ENCODE measurements at regions not wholly inside any gene's neighbourhood (a gene's known extent, or its start where the extent isn't known, plus 50 kb on each side); places are given as distances from the start of the nearest gene placed in this dataset.

DNA sequence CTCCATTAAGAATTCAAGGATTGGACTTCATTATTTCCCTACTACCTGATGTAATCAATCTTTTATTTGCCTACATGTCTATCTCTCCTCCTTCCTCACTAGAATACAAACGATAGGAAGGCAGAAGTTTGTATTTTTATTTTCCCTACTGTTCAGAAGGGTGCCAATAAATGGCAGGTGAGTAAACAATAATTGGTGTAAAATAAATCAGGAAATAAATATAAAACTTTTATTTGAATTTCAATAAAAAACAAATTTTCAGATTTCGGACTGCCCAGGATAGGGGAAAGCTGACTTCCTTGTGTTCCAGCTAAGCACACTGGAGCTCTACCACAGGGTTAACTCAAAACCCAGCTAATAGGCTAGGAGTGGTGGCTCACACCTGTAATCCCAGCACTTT is 636.3 kb upstream of the BCHE start:
- DNase-seq = no peak
- H3K9me3 ChIP-seq (ENCODE audit: low read length) = no peaks in the 10 kb centered on the region
- no peaks in the 10 kb centered on the region for H3K27me3 Mint-ChIP-seq
- ChIA-PET CTCF (no interaction called here), POLR2A (no interaction called here)
- no peak overlapping the region for H3K27ac Mint-ChIP-seq
- H3K4me1 ChIP-seq (ENCODE audit: insufficient read depth, low read length) = no peaks in the 10 kb centered on the region
- peaks cover 0 to 6% (median 3%) of the 10 kb centered on the region in 5 donors for H3K9me3 Mint-ChIP-seq
- no peaks in the 10 kb centered on the region for H3K27me3 ChIP-seq (ENCODE audit: insufficient read depth, low read length, poor library complexity, severe bottlenecking)
- H3K4me1 Mint-ChIP-seq = no peaks in the 10 kb centered on the region
- H3K36me3 Mint-ChIP-seq = no peaks in the 10 kb centered on the region
- H3K4me3 Mint-ChIP-seq = no peak overlapping the region
- H3K27ac ChIP-seq (ENCODE audit: low read depth, low read length) = no peak overlapping the region
- no peaks in the 10 kb centered on the region for H3K36me3 ChIP-seq (ENCODE audit: insufficient read depth, low read length)
- no peak overlapping the region for H3K4me3 ChIP-seq (ENCODE audit: low read length)

DNA sequence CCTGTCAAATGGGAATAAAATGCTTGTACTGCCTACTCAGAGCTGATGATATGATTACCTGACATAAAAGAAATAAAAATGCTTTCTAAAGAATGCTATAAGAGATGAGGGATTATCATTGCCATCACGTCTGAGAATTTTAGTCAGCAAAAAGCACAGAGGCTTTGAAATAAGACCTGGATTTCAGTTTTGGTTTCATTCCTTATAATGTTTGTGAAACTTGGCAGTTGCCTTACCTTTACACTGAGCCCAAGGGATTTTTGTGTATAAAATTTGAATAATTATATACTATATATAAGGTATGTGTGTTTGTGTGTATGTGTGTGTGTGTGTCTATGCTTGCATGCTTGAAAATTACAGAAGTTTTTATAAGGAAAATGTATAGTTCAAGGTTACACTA is 634.8 kb upstream of the BCHE start:
- Histone ChIP-seq H3K4me1 (ENCODE audit: insufficient read depth, low read length) (no peaks in the 10 kb centered on the region), H3K36me3 (ENCODE audit: insufficient read depth, low read length) (no peaks in the 10 kb centered on the region), H3K4me3 (ENCODE audit: low read length) (no peak overlapping the region), H3K27ac (ENCODE audit: low read depth, low read length) (no peak overlapping the region), H3K9me3 (ENCODE audit: low read length) (no peaks in the 10 kb centered on the region), H3K27me3 (ENCODE audit: insufficient read depth, low read length, poor library complexity, severe bottlenecking) (no peaks in the 10 kb centered on the region)
- ChIA-PET CTCF (no interaction called here), POLR2A (no interaction called here)
- H3K4me1 Mint-ChIP-seq = no peaks in the 10 kb centered on the region
- no peak for DNase-seq
- peaks cover 0 to 6% (median 0%) of the 10 kb centered on the region in 5 donors for H3K9me3 Mint-ChIP-seq
- no peak overlapping the region for H3K4me3 Mint-ChIP-seq
- H3K27ac Mint-ChIP-seq = no peak overlapping the region
- H3K27me3 Mint-ChIP-seq = no peaks in the 10 kb centered on the region
- H3K36me3 Mint-ChIP-seq = no peaks in the 10 kb centered on the region

DNA sequence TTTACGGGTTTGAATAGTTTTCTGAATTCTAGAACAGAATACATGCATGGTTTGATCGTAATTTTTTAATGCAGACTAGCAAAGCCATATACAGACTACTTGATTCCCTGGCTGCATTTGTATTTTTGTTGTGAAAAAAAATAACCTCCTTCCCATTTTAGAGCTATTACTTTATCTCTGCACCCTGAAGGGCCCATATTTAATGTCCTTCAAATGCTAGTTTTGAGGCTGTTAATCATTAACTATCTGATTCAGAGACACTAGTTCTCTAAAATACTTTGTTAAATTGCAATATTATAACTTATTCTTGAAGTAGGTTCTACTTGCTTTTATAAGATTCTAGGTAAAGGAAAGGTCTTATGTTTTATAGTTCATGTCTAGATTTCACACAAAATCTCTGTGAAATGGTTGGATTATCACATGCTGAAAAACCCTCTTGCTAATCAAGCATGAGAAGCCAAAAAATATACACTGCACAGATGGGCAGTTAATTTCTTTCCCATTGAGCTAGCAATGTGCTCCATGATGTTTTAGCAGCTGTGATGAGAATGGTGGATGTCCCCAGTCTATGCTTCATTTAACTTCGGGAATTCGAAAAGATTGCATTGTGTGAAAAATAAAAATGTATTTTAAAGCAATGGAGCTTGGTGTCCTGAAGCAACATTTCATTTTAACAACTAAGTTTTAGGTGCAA is 634.0 kb upstream of the BCHE start:
- Histone ChIP-seq H3K27me3 (ENCODE audit: insufficient read depth, low read length, poor library complexity, severe bottlenecking) (no peaks in the 10 kb centered on the region), H3K27ac (ENCODE audit: low read depth, low read length) (no peak overlapping the region), H3K36me3 (ENCODE audit: insufficient read depth, low read length) (no peaks in the 10 kb centered on the region), H3K4me1 (ENCODE audit: insufficient read depth, low read length) (no peaks in the 10 kb centered on the region), H3K9me3 (ENCODE audit: low read length) (no peaks in the 10 kb centered on the region), H3K4me3 (ENCODE audit: low read length) (no peak overlapping the region)
- H3K4me1 Mint-ChIP-seq = no peaks in the 10 kb centered on the region
- no peak overlapping the region for H3K4me3 Mint-ChIP-seq
- CTCF ChIA-PET = no interaction called here
- H3K36me3 Mint-ChIP-seq = no peaks in the 10 kb centered on the region
- no peak overlapping the region for H3K27ac Mint-ChIP-seq
- DNase-seq = no peak
- H3K9me3 Mint-ChIP-seq = peaks cover 0 to 6% (median 0%) of the 10 kb centered on the region in 5 donors
- H3K27me3 Mint-ChIP-seq = no peaks in the 10 kb centered on the region
- POLR2A ChIA-PET = no interaction called here

DNA sequence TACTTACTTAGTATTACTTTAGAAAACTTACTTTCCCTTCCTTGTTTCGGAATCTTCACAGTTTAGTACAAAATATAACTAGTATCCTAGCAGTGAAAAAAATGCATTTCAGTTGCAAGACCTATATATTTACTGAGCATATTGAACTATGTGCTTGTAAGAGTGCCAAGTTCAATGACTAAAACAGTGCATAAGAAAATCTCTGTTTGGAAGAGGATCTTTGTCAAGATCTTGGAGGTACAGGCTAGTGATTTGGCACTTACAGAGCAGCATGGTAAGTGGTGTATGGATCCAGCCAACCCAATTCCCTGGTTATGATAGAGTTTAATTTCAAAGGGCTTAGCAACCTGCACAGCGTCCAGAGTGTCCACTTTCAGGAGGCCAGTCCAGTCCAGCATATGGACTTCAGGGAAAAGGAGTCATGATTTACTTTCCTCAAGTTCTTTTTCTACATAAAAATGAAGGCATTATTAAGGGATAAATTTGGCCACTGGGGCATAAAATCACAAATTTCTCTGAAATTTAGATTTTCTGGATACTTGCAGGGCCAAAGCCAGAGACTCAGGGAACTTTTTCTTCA is 625.8 kb upstream of the BCHE start:
- H3K27ac ChIP-seq (ENCODE audit: low read depth, low read length) = no peak overlapping the region
- H3K36me3 ChIP-seq (ENCODE audit: insufficient read depth, low read length) = no peaks in the 10 kb centered on the region
- DNase-seq = no peak
- POLR2A ChIA-PET = no interaction called here
- H3K27me3 ChIP-seq (ENCODE audit: insufficient read depth, low read length, poor library complexity, severe bottlenecking) = no peaks in the 10 kb centered on the region
- no peaks in the 10 kb centered on the region for H3K4me1 ChIP-seq (ENCODE audit: insufficient read depth, low read length)
- no peaks in the 10 kb centered on the region for H3K4me1 Mint-ChIP-seq
- no peak overlapping the region for H3K4me3 ChIP-seq (ENCODE audit: low read length)
- H3K27me3 Mint-ChIP-seq = no peaks in the 10 kb centered on the region
- CTCF ChIA-PET = no interaction called here
- no peak overlapping the region for H3K27ac Mint-ChIP-seq
- no peaks in the 10 kb centered on the region for H3K9me3 ChIP-seq (ENCODE audit: low read length)
- H3K36me3 Mint-ChIP-seq = no peaks in the 10 kb centered on the region
- H3K9me3 Mint-ChIP-seq = peaks cover 2 to 22% (median 4%) of the 10 kb centered on the region in 5 donors
- no peak overlapping the region for H3K4me3 Mint-ChIP-seq

DNA sequence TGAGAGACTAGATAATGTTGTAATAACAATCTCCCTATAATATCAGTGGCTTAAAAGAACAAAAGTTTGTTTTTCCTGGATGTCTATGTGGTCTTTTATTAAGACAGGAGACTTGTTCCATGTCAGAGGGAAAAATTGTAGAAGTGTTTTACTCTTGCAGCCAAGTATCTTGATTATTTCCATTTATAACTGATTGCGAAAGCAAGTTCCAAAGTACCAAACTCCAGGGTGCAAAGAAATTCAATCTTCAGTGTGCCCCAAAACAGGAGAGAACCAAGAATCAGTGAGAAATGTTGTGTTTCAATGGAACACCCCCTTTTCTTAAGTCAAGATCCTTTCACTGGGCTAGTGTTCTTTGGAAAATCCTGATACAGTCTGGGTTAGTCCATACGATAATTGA is 624.4 kb upstream of the BCHE start:
- Mint-ChIP-seq H3K9me3 (peaks cover 2 to 31% (median 7%) of the 10 kb centered on the region in 5 donors), H3K27me3 (no peaks in the 10 kb centered on the region), H3K4me3 (no peak overlapping the region), H3K4me1 (no peaks in the 10 kb centered on the region), H3K27ac (no peak overlapping the region), H3K36me3 (no peaks in the 10 kb centered on the region)
- Histone ChIP-seq H3K9me3 (ENCODE audit: low read length) (no peaks in the 10 kb centered on the region), H3K4me1 (ENCODE audit: insufficient read depth, low read length) (no peaks in the 10 kb centered on the region), H3K27me3 (ENCODE audit: insufficient read depth, low read length, poor library complexity, severe bottlenecking) (no peaks in the 10 kb centered on the region), H3K36me3 (ENCODE audit: insufficient read depth, low read length) (no peaks in the 10 kb centered on the region), H3K4me3 (ENCODE audit: low read length) (no peak overlapping the region), H3K27ac (ENCODE audit: low read depth, low read length) (no peak overlapping the region)
- ChIA-PET CTCF (no interaction called here), POLR2A (no interaction called here)
- no peak for DNase-seq

DNA sequence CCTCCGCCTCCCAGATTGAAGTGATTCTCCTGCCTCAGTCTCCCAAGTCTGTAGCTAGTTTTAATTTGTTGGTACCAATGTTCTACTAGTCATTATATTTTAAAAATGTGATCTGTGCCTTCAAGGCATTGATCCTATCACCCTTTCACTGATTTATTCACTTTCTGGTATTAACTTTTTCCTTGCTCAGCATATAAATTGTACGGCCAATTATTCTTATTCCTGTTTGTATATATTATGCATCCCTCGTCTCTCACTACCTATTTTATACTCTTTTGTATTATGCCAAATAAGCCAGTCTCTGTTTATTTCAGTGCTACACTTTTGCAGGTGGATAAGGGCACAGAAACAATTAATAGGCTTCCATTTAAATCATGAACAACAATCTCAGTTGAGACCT is 620.2 kb upstream of the BCHE start:
- no peaks in the 10 kb centered on the region for H3K4me1 ChIP-seq (ENCODE audit: insufficient read depth, low read length)
- Mint-ChIP-seq H3K27me3 (no peaks in the 10 kb centered on the region), H3K4me1 (no peaks in the 10 kb centered on the region), H3K27ac (no peak overlapping the region), H3K36me3 (no peaks in the 10 kb centered on the region), H3K9me3 (peaks cover 6 to 35% (median 10%) of the 10 kb centered on the region in 5 donors), H3K4me3 (no peak overlapping the region)
- ChIA-PET CTCF (no interaction called here), POLR2A (no interaction called here)
- H3K27ac ChIP-seq (ENCODE audit: low read depth, low read length) = no peak overlapping the region
- H3K27me3 ChIP-seq (ENCODE audit: insufficient read depth, low read length, poor library complexity, severe bottlenecking) = no peaks in the 10 kb centered on the region
- H3K36me3 ChIP-seq (ENCODE audit: insufficient read depth, low read length) = no peaks in the 10 kb centered on the region
- no peak overlapping the region for H3K4me3 ChIP-seq (ENCODE audit: low read length)
- no peak for DNase-seq
- H3K9me3 ChIP-seq (ENCODE audit: low read length) = no peaks in the 10 kb centered on the region

DNA sequence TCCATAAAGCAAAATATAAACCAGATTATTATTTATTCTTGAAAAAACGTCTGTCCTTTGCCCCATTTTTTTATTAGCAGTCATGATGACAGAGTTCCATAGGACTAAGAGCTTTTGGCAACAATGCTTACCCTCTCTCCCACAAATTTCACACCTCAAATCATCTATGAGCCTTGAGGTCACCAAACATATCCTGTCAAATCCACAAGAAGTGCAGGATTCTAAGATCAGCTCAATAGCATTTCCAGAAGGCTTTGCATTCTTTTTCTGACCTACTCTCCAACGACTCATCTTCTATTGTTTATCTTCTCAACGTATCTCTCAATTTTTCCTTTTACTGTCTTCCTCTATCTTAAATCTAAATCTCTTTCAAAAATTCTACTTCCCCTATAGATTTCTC is 619.1 kb upstream of the BCHE start:
- Mint-ChIP-seq H3K27me3 (no peaks in the 10 kb centered on the region), H3K4me1 (no peaks in the 10 kb centered on the region), H3K27ac (no peak overlapping the region), H3K4me3 (no peak overlapping the region), H3K36me3 (no peaks in the 10 kb centered on the region), H3K9me3 (peaks cover 6 to 32% (median 10%) of the 10 kb centered on the region in 5 donors)
- Histone ChIP-seq H3K36me3 (ENCODE audit: insufficient read depth, low read length) (no peaks in the 10 kb centered on the region), H3K4me3 (ENCODE audit: low read length) (no peak overlapping the region), H3K4me1 (ENCODE audit: insufficient read depth, low read length) (no peaks in the 10 kb centered on the region), H3K9me3 (ENCODE audit: low read length) (no peaks in the 10 kb centered on the region), H3K27ac (ENCODE audit: low read depth, low read length) (no peak overlapping the region), H3K27me3 (ENCODE audit: insufficient read depth, low read length, poor library complexity, severe bottlenecking) (no peaks in the 10 kb centered on the region)
- no peak for DNase-seq
- POLR2A ChIA-PET = no interaction called here
- CTCF ChIA-PET = no interaction called here

DNA sequence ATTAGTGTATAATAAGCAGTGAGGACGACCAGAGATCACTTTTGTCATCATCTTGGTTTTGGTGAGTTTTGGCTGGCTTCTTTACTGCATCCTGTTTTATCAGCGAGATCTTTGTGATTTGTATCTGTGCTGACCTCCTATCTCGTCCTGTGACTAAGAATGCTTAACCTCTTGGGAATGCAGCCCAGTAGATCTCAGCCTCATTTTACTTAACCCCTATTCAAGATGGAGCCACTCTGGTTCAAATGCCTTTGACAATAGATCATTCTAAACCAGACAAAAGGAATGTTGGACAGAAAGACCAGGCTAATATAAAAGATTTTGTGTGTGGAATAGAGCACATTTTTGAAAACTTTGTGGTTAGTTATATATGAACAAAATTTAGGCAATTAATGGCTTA is 618.5 kb upstream of the BCHE start:
- CTCF ChIA-PET = no interaction called here

More for the DNA sequence above, 618.5 kb upstream of the BCHE start:
- no peaks in the 10 kb centered on the region for H3K4me1 ChIP-seq (ENCODE audit: insufficient read depth, low read length)
- no peak for DNase-seq
- POLR2A ChIA-PET = no interaction called here
- no peaks in the 10 kb centered on the region for H3K27me3 ChIP-seq (ENCODE audit: insufficient read depth, low read length, poor library complexity, severe bottlenecking)
- Mint-ChIP-seq H3K4me1 (no peaks in the 10 kb centered on the region), H3K9me3 (peaks cover 6 to 29% (median 10%) of the 10 kb centered on the region in 5 donors), H3K4me3 (no peak overlapping the region), H3K27me3 (no peaks in the 10 kb centered on the region), H3K27ac (no peak overlapping the region), H3K36me3 (no peaks in the 10 kb centered on the region)
- H3K27ac ChIP-seq (ENCODE audit: low read depth, low read length) = no peak overlapping the region
- H3K9me3 ChIP-seq (ENCODE audit: low read length) = no peaks in the 10 kb centered on the region
- H3K36me3 ChIP-seq (ENCODE audit: insufficient read depth, low read length) = no peaks in the 10 kb centered on the region
- H3K4me3 ChIP-seq (ENCODE audit: low read length) = no peak overlapping the region

All from CD8-positive, alpha-beta memory T cell (primary cell).